ENCODE measurements at regions not wholly inside any gene's neighbourhood (a gene's known extent, or its start where the extent isn't known, plus 50 kb on each side); places are given as distances from the start of the nearest gene placed in this dataset.
"Not testable (repeated sequence)": the region's sequence is repeated elsewhere in the genome, so short reads cannot be mapped to it uniquely, and the experiment has no call there.

GRCh38 chr5:50575740-50576139 lies 90.7 kb upstream of the PARP8 start:
- no peak overlapping the region for H2AFZ ChIP-seq (replicated peaks)
- Mint-ChIP-seq H3K4me1 (peaks cover 11% of the 10 kb centered on the region), H3K4me3 (no peak overlapping the region), H3K9me3 (no peaks in the 10 kb centered on the region), H3K36me3 (no peaks in the 10 kb centered on the region), H3K27me3 (ENCODE audit: insufficient read depth, low read depth) (no peaks in the 10 kb centered on the region), H3K27ac (no peak overlapping the region)
- H3F3A ChIP-seq (ENCODE audit: low read depth): no peaks in the 10 kb centered on the region
- no peaks in the 10 kb centered on the region for H3K9me3 ChIP-seq (ENCODE audit: low read depth)
- H3K27me3 ChIP-seq: no peaks in the 10 kb centered on the region
- no peaks in the 10 kb centered on the region for H3K36me3 ChIP-seq
- H3K4me1 ChIP-seq: no peaks in the 10 kb centered on the region
- no peak overlapping the region for H3K27ac ChIP-seq
- H3K4me3 ChIP-seq: no peak overlapping the region
- H3K79me2 ChIP-seq (ENCODE audit: low read depth): no peaks in the 10 kb centered on the region
- no peak overlapping the region for H3K4me2 ChIP-seq
- TF ChIP-seq EZH2 (IDR thresholded peaks at IDR 0.05): no peak
- H4K20me1 ChIP-seq (ENCODE audit: low read depth): no peaks in the 10 kb centered on the region
- no peak for DNase-seq (ENCODE audit: low spot score)
- no peak overlapping the region for H3K9ac ChIP-seq

GRCh38 chr5:50576265-50576664 lies 90.2 kb upstream of the PARP8 start:
- Histone ChIP-seq H3K27me3 (no peaks in the 10 kb centered on the region), H2AFZ (replicated peaks) (no peak overlapping the region), H3K4me3 (no peak overlapping the region), H3F3A (ENCODE audit: low read depth) (no peaks in the 10 kb centered on the region), H3K27ac (no peak overlapping the region), H3K4me2 (no peak overlapping the region), H3K9ac (no peak overlapping the region), H3K9me3 (ENCODE audit: low read depth) (no peaks in the 10 kb centered on the region), H3K79me2 (ENCODE audit: low read depth) (no peaks in the 10 kb centered on the region), H3K36me3 (no peaks in the 10 kb centered on the region), H3K4me1 (no peaks in the 10 kb centered on the region), H4K20me1 (ENCODE audit: low read depth) (no peaks in the 10 kb centered on the region)
- Mint-ChIP-seq H3K9me3 (no peaks in the 10 kb centered on the region), H3K4me3 (no peak overlapping the region), H3K36me3 (no peaks in the 10 kb centered on the region), H3K27me3 (ENCODE audit: insufficient read depth, low read depth) (no peaks in the 10 kb centered on the region), H3K4me1 (peaks cover 11% of the 10 kb centered on the region), H3K27ac (no peak overlapping the region)
- TF ChIP-seq EZH2 (IDR thresholded peaks at IDR 0.05): no peak
- TF ChIP-seq EZH2phosphoT487 (IDR thresholded peaks at IDR 0.05): no peak
- no peak for TF ChIP-seq CTCF (IDR thresholded peaks at IDR 0.05)
- DNase-seq (ENCODE audit: low spot score): no peak

GRCh38 chr5:50576686-50577256 lies 89.7 kb upstream of the PARP8 start:
- Mint-ChIP-seq H3K27me3 (ENCODE audit: insufficient read depth, low read depth) (no peaks in the 10 kb centered on the region), H3K4me3 (no peak overlapping the region), H3K9me3 (no peaks in the 10 kb centered on the region), H3K36me3 (no peaks in the 10 kb centered on the region), H3K4me1 (peaks cover 11% of the 10 kb centered on the region), H3K27ac (no peak overlapping the region)
- Histone ChIP-seq H3K4me3 (no peak overlapping the region), H3F3A (ENCODE audit: low read depth) (no peaks in the 10 kb centered on the region), H4K20me1 (ENCODE audit: low read depth) (no peaks in the 10 kb centered on the region), H3K9ac (no peak overlapping the region), H2AFZ (replicated peaks) (peak overlapping the region; percentile 48), H3K27me3 (no peaks in the 10 kb centered on the region), H3K27ac (no peak overlapping the region), H3K4me1 (no peaks in the 10 kb centered on the region), H3K4me2 (no peak overlapping the region), H3K36me3 (no peaks in the 10 kb centered on the region), H3K9me3 (ENCODE audit: low read depth) (no peaks in the 10 kb centered on the region), H3K79me2 (ENCODE audit: low read depth) (no peaks in the 10 kb centered on the region)
- TF ChIP-seq EZH2 (IDR thresholded peaks at IDR 0.05) (no peak), CTCF (IDR thresholded peaks at IDR 0.05) (no peak)
- no peak for DNase-seq (ENCODE audit: low spot score)

GRCh38 chr5:50580506-50580905 lies 85.9 kb upstream of the PARP8 start:
- H3F3A ChIP-seq (ENCODE audit: low read depth): no peaks in the 10 kb centered on the region
- no peak overlapping the region for H3K27ac Mint-ChIP-seq

GRCh38 chr5:50581845-50582244 lies 84.6 kb upstream of the PARP8 start:
- not testable (repeated sequence) for H3K79me2 ChIP-seq (ENCODE audit: low read depth); H3K27me3 Mint-ChIP-seq (ENCODE audit: insufficient read depth, low read depth); H3K4me3 Mint-ChIP-seq; H3K4me3 ChIP-seq; H2AFZ ChIP-seq (replicated peaks); H4K20me1 ChIP-seq (ENCODE audit: low read depth); H3K27me3 ChIP-seq; H3K36me3 ChIP-seq; H3K27ac Mint-ChIP-seq; H3K9ac ChIP-seq; H3K9me3 Mint-ChIP-seq; DNase-seq (ENCODE audit: low spot score); H3K27ac ChIP-seq; H3F3A ChIP-seq (ENCODE audit: low read depth); H3K36me3 Mint-ChIP-seq; H3K4me2 ChIP-seq; H3K9me3 ChIP-seq (ENCODE audit: low read depth); H3K4me1 ChIP-seq; H3K4me1 Mint-ChIP-seq

More at GRCh38 chr5:50580506-50580905, 85.9 kb upstream of the PARP8 start:
- H3K4me1 Mint-ChIP-seq: peaks cover 11% of the 10 kb centered on the region
- no peak for DNase-seq (ENCODE audit: low spot score)
- no peaks in the 10 kb centered on the region for H3K36me3 Mint-ChIP-seq
- no peaks in the 10 kb centered on the region for H3K36me3 ChIP-seq
- no peak overlapping the region for H2AFZ ChIP-seq (replicated peaks)
- H3K27me3 ChIP-seq: no peaks in the 10 kb centered on the region
- H4K20me1 ChIP-seq (ENCODE audit: low read depth): no peaks in the 10 kb centered on the region
- H3K9ac ChIP-seq: no peak overlapping the region
- H3K4me3 Mint-ChIP-seq: no peak overlapping the region
- H3K27ac ChIP-seq: no peak overlapping the region
- no peak overlapping the region for H3K4me2 ChIP-seq
- H3K4me3 ChIP-seq: no peak overlapping the region
- H3K9me3 Mint-ChIP-seq: no peaks in the 10 kb centered on the region
- TF ChIP-seq EZH2 (IDR thresholded peaks at IDR 0.05): no peak
- TF ChIP-seq CTCF (IDR thresholded peaks at IDR 0.05): no peak
- no peak for TF ChIP-seq EZH2phosphoT487 (IDR thresholded peaks at IDR 0.05)
- H3K79me2 ChIP-seq (ENCODE audit: low read depth): no peaks in the 10 kb centered on the region
- H3K9me3 ChIP-seq (ENCODE audit: low read depth): no peaks in the 10 kb centered on the region
- H3K4me1 ChIP-seq: no peaks in the 10 kb centered on the region
- H3K27me3 Mint-ChIP-seq (ENCODE audit: insufficient read depth, low read depth): peaks cover 2% of the 10 kb centered on the region
